Parathyroid adenoma (tissue), 2 donors: ENCODE measurements at regions not wholly inside any gene's neighbourhood (a gene's known extent, or its start where the extent isn't known, plus 50 kb on each side); places are given as distances from the start of the nearest gene placed in this dataset.
A peak's percentile ranks its signal among the peaks of the same experiment; 100 is the strongest.

ENCODE experiments used
- H2AFZ ChIP-seq: fragments of 300-600 bp; sonication (generic); one replicate; pipeline ENCODE4 v1.7.0; 2017; ENCODE audit warnings: antibody characterized with exemption, mild to moderate bottlenecking
- H3K27ac ChIP-seq: fragments of 300-600 bp; sonication (generic); one replicate; pipeline ENCODE4 v1.7.0; 2017
- H3K27me3 ChIP-seq: fragments of 300-600 bp; sonication (generic); one replicate; pipeline ENCODE4 v1.7.0; 2017; ENCODE audit warnings: low read length; ENCODE audit not compliant: control insufficient read depth, insufficient read depth
- H3K36me3 ChIP-seq: fragments of 300-600 bp; sonication (generic); one replicate; pipeline ENCODE4 v1.7.0; 2017; ENCODE audit warnings: low read length; ENCODE audit not compliant: control insufficient read depth, insufficient read depth
- H3K4me1 ChIP-seq: fragments of 300-600 bp; sonication (generic); one replicate; pipeline ENCODE4 v1.7.0; 2017; ENCODE audit warnings: control low read depth
- H3K4me2 ChIP-seq: fragments of 300-600 bp; sonication (generic); one replicate; pipeline ENCODE4 v1.7.0; 2017; ENCODE audit warnings: low read length
- H3K4me3 ChIP-seq: fragments of 300-600 bp; sonication (generic); one replicate; pipeline ENCODE4 v1.7.0; 2017; ENCODE audit warnings: low read depth, low read length
- H3K79me2 ChIP-seq: fragments of 300-600 bp; sonication (generic); one replicate; pipeline ENCODE4 v1.7.0; 2017; ENCODE audit warnings: control low read depth
- H3K9ac ChIP-seq: fragments of 300-600 bp; sonication (generic); one replicate; pipeline ENCODE4 v1.7.0; 2017; ENCODE audit warnings: mild to moderate bottlenecking
- H3K9me3 ChIP-seq: fragments of 300-600 bp; sonication (generic); one replicate; pipeline ENCODE4 v1.7.0; 2017; ENCODE audit warnings: low read length; ENCODE audit not compliant: control insufficient read depth
- TF ChIP-seq, protein P1 (sequence below): fragments of 300-600 bp; sonication (generic); IDR thresholded peaks from one replicate; pipeline ENCODE4 v1.7.0; 2017; ENCODE audit warnings: antibody characterized with exemption, mild to moderate bottlenecking
- donor health status: primary hyperparathyroidism.

DNA sequence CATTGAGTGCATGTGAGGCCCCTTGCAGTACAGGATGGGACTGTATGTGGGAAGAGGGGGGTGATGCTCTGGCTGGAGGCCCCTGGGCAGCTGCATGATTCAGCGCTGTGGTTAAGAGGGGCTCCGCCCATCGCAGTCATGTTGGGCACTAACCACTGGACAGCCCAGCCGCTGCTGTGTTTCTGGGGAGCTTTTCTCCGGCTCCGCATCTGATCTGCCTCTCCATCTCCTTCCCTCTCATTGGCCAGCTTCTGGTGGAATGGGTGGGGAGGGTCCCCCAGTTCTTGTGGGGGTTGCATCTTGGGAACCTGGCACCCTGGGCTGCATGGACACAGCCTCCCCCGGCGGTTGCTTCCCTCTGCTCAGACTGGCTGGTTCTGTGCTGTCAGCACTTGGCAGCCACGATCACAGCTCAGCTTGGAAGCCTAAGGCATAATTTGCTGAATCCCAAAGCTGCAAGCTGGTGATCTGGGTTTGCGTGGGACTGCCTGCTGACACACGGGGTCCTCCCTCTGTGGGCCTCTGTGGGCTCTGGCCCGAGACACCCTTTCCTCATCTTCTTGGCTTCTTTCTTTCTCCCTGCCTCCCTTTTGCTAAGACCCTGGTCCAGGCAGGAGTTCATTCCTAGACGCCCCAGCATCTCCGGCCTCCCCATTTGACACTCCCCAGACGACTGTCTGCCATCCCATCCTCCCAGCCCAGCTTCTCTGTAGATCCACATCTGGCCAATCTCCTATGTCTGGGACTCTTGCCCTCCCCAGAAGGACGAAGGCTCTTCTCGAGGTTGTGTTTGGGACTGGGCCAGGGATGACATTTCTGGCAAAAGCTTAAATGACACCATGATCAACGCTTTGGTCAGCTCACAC is 168.3 kb downstream of the SEC14L1 start:
- Histone ChIP-seq H3K4me1 (peaks cover 28% of the 10 kb centered on the region), H3K36me3 (no peaks in the 10 kb centered on the region), H3K79me2 (peaks cover 71% of the 10 kb centered on the region), H3K27me3 (no peaks in the 10 kb centered on the region), H2AFZ (no peak overlapping the region), H3K4me2 (no peak overlapping the region), H3K9me3 (no peaks in the 10 kb centered on the region), H3K4me3 (no peak overlapping the region), H3K9ac (no peak overlapping the region), H3K27ac (peak overlapping the region; percentile 63)
- TF ChIP-seq, protein P1, sequence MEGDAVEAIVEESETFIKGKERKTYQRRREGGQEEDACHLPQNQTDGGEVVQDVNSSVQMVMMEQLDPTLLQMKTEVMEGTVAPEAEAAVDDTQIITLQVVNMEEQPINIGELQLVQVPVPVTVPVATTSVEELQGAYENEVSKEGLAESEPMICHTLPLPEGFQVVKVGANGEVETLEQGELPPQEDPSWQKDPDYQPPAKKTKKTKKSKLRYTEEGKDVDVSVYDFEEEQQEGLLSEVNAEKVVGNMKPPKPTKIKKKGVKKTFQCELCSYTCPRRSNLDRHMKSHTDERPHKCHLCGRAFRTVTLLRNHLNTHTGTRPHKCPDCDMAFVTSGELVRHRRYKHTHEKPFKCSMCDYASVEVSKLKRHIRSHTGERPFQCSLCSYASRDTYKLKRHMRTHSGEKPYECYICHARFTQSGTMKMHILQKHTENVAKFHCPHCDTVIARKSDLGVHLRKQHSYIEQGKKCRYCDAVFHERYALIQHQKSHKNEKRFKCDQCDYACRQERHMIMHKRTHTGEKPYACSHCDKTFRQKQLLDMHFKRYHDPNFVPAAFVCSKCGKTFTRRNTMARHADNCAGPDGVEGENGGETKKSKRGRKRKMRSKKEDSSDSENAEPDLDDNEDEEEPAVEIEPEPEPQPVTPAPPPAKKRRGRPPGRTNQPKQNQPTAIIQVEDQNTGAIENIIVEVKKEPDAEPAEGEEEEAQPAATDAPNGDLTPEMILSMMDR = no peak

DNA sequence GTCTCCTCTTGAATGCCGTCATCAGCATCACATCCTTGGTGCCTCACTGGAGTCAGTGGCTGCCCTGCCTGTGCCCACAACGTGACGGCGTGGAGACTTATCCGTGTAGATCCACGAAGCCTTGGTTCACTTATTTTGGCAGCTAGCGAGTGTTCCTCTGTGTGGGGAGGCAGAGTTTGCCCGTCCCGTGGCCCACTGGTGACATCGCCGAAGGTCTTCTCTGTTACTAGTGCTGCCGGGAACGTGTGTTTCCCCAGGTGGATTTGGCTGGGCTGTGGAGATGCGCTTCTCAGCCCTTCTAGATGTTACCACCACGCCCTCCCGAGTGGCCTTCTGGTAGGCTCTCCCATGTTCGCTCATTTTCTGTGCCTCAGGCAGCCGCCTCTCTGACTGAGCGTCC is 169.6 kb downstream of the SEC14L1 start:
- Histone ChIP-seq H3K4me2 (no peak overlapping the region), H3K36me3 (no peaks in the 10 kb centered on the region), H3K4me3 (no peak overlapping the region), H3K79me2 (peaks cover 70% of the 10 kb centered on the region), H3K4me1 (peaks cover 22% of the 10 kb centered on the region), H3K27ac (no peak overlapping the region), H3K27me3 (no peaks in the 10 kb centered on the region), H2AFZ (no peak overlapping the region), H3K9ac (no peak overlapping the region), H3K9me3 (no peaks in the 10 kb centered on the region)
- TF ChIP-seq, protein P1 = no peak

GRCh38 chr17:77311371-77311981 is 170.7 kb downstream of the SEC14L1 start:
- H3K9me3 ChIP-seq = no peaks in the 10 kb centered on the region
- H3K4me1 ChIP-seq = peaks cover 14% of the 10 kb centered on the region
- H3K27ac ChIP-seq = no peak overlapping the region
- no peak overlapping the region for H3K4me2 ChIP-seq
- no peak overlapping the region for H3K9ac ChIP-seq
- H3K36me3 ChIP-seq = no peaks in the 10 kb centered on the region
- H2AFZ ChIP-seq = no peak overlapping the region
- H3K27me3 ChIP-seq = no peaks in the 10 kb centered on the region
- H3K79me2 ChIP-seq = peaks cover 75% of the 10 kb centered on the region
- TF ChIP-seq, protein P1 = no peak
- no peak overlapping the region for H3K4me3 ChIP-seq

DNA sequence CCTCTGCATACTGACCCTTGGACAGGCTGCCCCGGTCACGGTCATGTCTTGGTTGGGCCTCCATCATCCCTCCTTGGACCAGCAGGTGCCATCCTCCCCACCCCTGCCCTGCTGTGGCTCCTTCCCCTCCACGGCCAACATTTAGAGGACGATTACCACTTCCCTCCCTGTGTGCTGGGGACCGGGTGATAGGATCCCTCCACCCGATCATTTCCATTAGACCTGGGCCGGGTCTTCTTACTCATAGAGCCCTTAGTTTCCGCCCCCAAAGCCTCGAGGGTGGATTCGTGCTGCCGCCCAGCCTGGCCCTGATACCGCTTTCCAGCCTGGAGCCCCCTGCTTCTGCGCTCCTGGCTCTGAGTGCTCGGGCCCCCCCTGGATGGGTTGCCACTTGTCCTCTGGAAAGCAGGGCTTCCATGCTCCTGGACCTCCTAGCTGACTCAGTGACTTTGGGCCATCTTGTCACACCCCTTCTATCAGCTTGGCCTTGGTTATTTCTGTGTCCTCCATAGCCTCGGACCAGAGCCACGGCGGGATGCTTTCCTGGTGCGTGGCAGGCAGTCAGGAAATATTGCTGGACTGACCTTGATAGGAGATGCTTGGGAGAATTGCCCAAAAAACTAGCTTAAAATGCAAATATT is 171.4 kb downstream of the SEC14L1 start:
- Histone ChIP-seq H3K9ac (no peak overlapping the region), H3K27me3 (no peaks in the 10 kb centered on the region), H3K36me3 (no peaks in the 10 kb centered on the region), H3K79me2 (peaks cover 75% of the 10 kb centered on the region), H3K9me3 (no peaks in the 10 kb centered on the region), H2AFZ (no peak overlapping the region), H3K4me3 (no peak overlapping the region), H3K4me2 (no peak overlapping the region), H3K27ac (no peak overlapping the region), H3K4me1 (peaks cover 9% of the 10 kb centered on the region)
- TF ChIP-seq, protein P1 = no peak
